ENCODE measurements at regions not wholly inside any gene's neighbourhood (a gene's known extent, or its start where the extent isn't known, plus 50 kb on each side); places are given as distances from the start of the nearest gene placed in this dataset.

- Histone ChIP-seq H3K14ac (ENCODE audit: low read length) (no peak overlapping the region), H3K4ac (ENCODE audit: low read length) (no peak overlapping the region), H2AFZ (ENCODE audit: low read length) (no peak overlapping the region), H3K9me3 (replicated peaks in 1 of 2; ENCODE audit: control insufficient read depth in 2 of 2, insufficient read depth in 1 of 2, low read depth in 1 of 2, low read length in 2 of 2) (no peaks in the 10 kb centered on the region), H2AK5ac (ENCODE audit: low read depth, low read length) (no peak overlapping the region), H3K9ac (ENCODE audit: low read depth, low read length, poor library complexity) (no peak overlapping the region), H2BK12ac (ENCODE audit: low read length) (no peak overlapping the region), H3K4me1 (ENCODE audit: control insufficient read depth in 2 of 2, insufficient read depth in 1 of 2, low read depth in 1 of 2, low read length in 2 of 2) (no peaks in the 10 kb centered on the region), H2BK120ac (ENCODE audit: low read depth, low read length) (no peak overlapping the region), H4K8ac (ENCODE audit: low read depth, low read length) (no peak overlapping the region), H3K18ac (ENCODE audit: low read length) (no peak overlapping the region), H3K23ac (ENCODE audit: low read depth, low read length, poor library complexity) (no peak overlapping the region), H3K79me1 (ENCODE audit: low read depth, low read length) (no peaks in the 10 kb centered on the region), H4K91ac (ENCODE audit: low read depth, low read length, poor library complexity) (no peak overlapping the region), H3K36me3 (replicated peaks in 1 of 2; ENCODE audit: control insufficient read depth in 2 of 2, insufficient read depth in 2 of 2, low read length in 2 of 2) (no peaks in the 10 kb centered on the region), H3K4me2 (ENCODE audit: insufficient read depth, low read length, poor library complexity, severe bottlenecking) (no peak overlapping the region), H2BK5ac (ENCODE audit: low read length) (no peak overlapping the region), H3K4me3 (ENCODE audit: low read length in 2 of 2) (no peak overlapping the region), H3K27ac (replicated peaks; ENCODE audit: low read length) (no peak overlapping the region), H3K27me3 (ENCODE audit: control insufficient read depth in 3 of 3, insufficient read depth in 3 of 3, low read depth in 1 of 3, low read length in 3 of 3) (no peaks in the 10 kb centered on the region), H2BK15ac (ENCODE audit: low read length) (no peak overlapping the region)
- DNase-seq (ENCODE audit: low spot score): no peak
These were observed 223.9 kb upstream of the DCAF8L1 start for GRCh38 chrX:28205126-28205525.

DNA sequence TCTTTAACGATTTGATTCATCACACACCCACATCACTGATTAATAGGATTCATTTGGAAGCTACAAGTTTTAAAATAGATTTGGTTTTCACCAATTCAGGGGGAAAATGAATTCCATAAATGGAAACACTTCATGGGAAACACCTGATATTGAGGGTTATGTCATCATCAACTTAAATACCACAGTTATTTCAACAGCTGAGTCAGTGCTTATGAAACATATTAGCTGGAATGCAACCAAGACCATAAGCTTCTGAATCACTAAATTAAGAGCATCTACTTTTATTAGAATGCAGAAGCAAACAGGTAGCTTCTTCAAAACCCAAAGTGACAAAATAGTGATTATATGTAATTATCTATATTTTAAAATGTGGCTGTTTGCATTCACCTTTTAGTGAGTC, 207.8 kb upstream of the DCAF8L1 start:
- Histone ChIP-seq H2BK15ac (ENCODE audit: low read length) (no peak overlapping the region), H2AFZ (ENCODE audit: low read length) (no peak overlapping the region), H3K4ac (ENCODE audit: low read length) (no peak overlapping the region), H3K79me1 (ENCODE audit: low read depth, low read length) (no peaks in the 10 kb centered on the region), H3K4me3 (ENCODE audit: low read length in 2 of 2) (no peak overlapping the region), H3K18ac (ENCODE audit: low read length) (no peak overlapping the region), H3K4me2 (ENCODE audit: insufficient read depth, low read length, poor library complexity, severe bottlenecking) (no peak overlapping the region), H3K4me1 (ENCODE audit: control insufficient read depth in 2 of 2, insufficient read depth in 1 of 2, low read depth in 1 of 2, low read length in 2 of 2) (no peaks in the 10 kb centered on the region), H4K91ac (ENCODE audit: low read depth, low read length, poor library complexity) (no peak overlapping the region), H3K36me3 (replicated peaks in 1 of 2; ENCODE audit: control insufficient read depth in 2 of 2, insufficient read depth in 2 of 2, low read length in 2 of 2) (no peaks in the 10 kb centered on the region), H3K9me3 (replicated peaks in 1 of 2; ENCODE audit: control insufficient read depth in 2 of 2, insufficient read depth in 1 of 2, low read depth in 1 of 2, low read length in 2 of 2) (no peaks in the 10 kb centered on the region), H3K27me3 (ENCODE audit: control insufficient read depth in 3 of 3, insufficient read depth in 3 of 3, low read depth in 1 of 3, low read length in 3 of 3) (no peaks in the 10 kb centered on the region), H2AK5ac (ENCODE audit: low read depth, low read length) (no peak overlapping the region), H3K9ac (ENCODE audit: low read depth, low read length, poor library complexity) (no peak overlapping the region), H2BK5ac (ENCODE audit: low read length) (no peak overlapping the region), H3K27ac (replicated peaks; ENCODE audit: low read length) (no peak overlapping the region), H2BK12ac (ENCODE audit: low read length) (no peak overlapping the region), H3K23ac (ENCODE audit: low read depth, low read length, poor library complexity) (no peak overlapping the region), H4K8ac (ENCODE audit: low read depth, low read length) (no peak overlapping the region), H2BK120ac (ENCODE audit: low read depth, low read length) (no peak overlapping the region), H3K14ac (ENCODE audit: low read length) (no peak overlapping the region)
- no CpG with 5 or more reads among the region's 1 CpG for WGBS, 2 donors (ENCODE audit: extremely low coverage in 2 of 2, insufficient read length in 2 of 2, insufficient replicate concordance in 1 of 2)
- DNase-seq (ENCODE audit: low spot score): no peak

GRCh38 chrX:28188526-28188925, 207.3 kb upstream of the DCAF8L1 start:
- H3K27me3 ChIP-seq (ENCODE audit: control insufficient read depth in 3 of 3, insufficient read depth in 3 of 3, low read depth in 1 of 3, low read length in 3 of 3): no peaks in the 10 kb centered on the region
- no peaks in the 10 kb centered on the region for H3K36me3 ChIP-seq (replicated peaks in 1 of 2; ENCODE audit: control insufficient read depth in 2 of 2, insufficient read depth in 2 of 2, low read length in 2 of 2)
- H3K9me3 ChIP-seq (replicated peaks in 1 of 2; ENCODE audit: control insufficient read depth in 2 of 2, insufficient read depth in 1 of 2, low read depth in 1 of 2, low read length in 2 of 2): no peaks in the 10 kb centered on the region
- DNase-seq (ENCODE audit: low spot score): no peak
- no peak overlapping the region for H3K4me3 ChIP-seq (ENCODE audit: low read length in 2 of 2)
- no peak overlapping the region for H2AK5ac ChIP-seq (ENCODE audit: low read depth, low read length)
- no peaks in the 10 kb centered on the region for H3K79me1 ChIP-seq (ENCODE audit: low read depth, low read length)
- no peak overlapping the region for H2BK5ac ChIP-seq (ENCODE audit: low read length)
- no peak overlapping the region for H3K18ac ChIP-seq (ENCODE audit: low read length)
- no CpG with 5 or more reads among the region's 1 CpG for WGBS, 2 donors (ENCODE audit: extremely low coverage in 2 of 2, insufficient read length in 2 of 2, insufficient replicate concordance in 1 of 2)
- no peaks in the 10 kb centered on the region for H3K4me1 ChIP-seq (ENCODE audit: control insufficient read depth in 2 of 2, insufficient read depth in 1 of 2, low read depth in 1 of 2, low read length in 2 of 2)
- H4K91ac ChIP-seq (ENCODE audit: low read depth, low read length, poor library complexity): no peak overlapping the region
- no peak overlapping the region for H3K14ac ChIP-seq (ENCODE audit: low read length)
- H2BK120ac ChIP-seq (ENCODE audit: low read depth, low read length): no peak overlapping the region
- H3K4me2 ChIP-seq (ENCODE audit: insufficient read depth, low read length, poor library complexity, severe bottlenecking): no peak overlapping the region
- no peak overlapping the region for H3K9ac ChIP-seq (ENCODE audit: low read depth, low read length, poor library complexity)
- H4K8ac ChIP-seq (ENCODE audit: low read depth, low read length): no peak overlapping the region
- H2BK15ac ChIP-seq (ENCODE audit: low read length): no peak overlapping the region
- H3K23ac ChIP-seq (ENCODE audit: low read depth, low read length, poor library complexity): no peak overlapping the region
- H2BK12ac ChIP-seq (ENCODE audit: low read length): no peak overlapping the region
- H3K27ac ChIP-seq (replicated peaks; ENCODE audit: low read length): no peak overlapping the region
- no peak overlapping the region for H2AFZ ChIP-seq (ENCODE audit: low read length)
- no peak overlapping the region for H3K4ac ChIP-seq (ENCODE audit: low read length)

DNA sequence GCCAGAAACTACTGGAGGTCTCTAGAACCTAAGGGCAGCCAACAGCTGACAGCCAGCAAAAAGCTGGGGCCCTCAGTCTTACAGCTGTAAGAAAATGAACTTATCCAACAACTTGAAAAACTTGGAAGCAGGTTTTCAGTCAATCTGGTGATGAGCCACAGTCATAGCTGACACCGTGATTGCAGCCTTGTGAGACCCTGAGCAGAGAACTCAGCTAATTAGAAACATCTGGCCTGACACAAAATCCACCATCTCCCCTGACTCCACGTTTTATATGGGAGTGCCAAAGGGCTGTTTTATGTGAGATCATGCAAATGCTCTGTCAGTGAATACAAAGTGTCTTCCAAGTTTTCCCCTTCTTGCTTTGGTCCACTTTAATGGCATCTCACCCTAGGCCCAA, 198.8 kb upstream of the DCAF8L1 start:
- Histone ChIP-seq H3K79me1 (ENCODE audit: low read depth, low read length) (no peaks in the 10 kb centered on the region), H3K9me3 (replicated peaks in 1 of 2; ENCODE audit: control insufficient read depth in 2 of 2, insufficient read depth in 1 of 2, low read depth in 1 of 2, low read length in 2 of 2) (no peaks in the 10 kb centered on the region), H3K23ac (ENCODE audit: low read depth, low read length, poor library complexity) (no peak overlapping the region), H4K91ac (ENCODE audit: low read depth, low read length, poor library complexity) (no peak overlapping the region), H2BK12ac (ENCODE audit: low read length) (no peak overlapping the region), H3K14ac (ENCODE audit: low read length) (no peak overlapping the region), H2AFZ (ENCODE audit: low read length) (no peak overlapping the region), H3K4me2 (ENCODE audit: insufficient read depth, low read length, poor library complexity, severe bottlenecking) (no peak overlapping the region), H2AK5ac (ENCODE audit: low read depth, low read length) (no peak overlapping the region), H3K27me3 (ENCODE audit: control insufficient read depth in 3 of 3, insufficient read depth in 3 of 3, low read depth in 1 of 3, low read length in 3 of 3) (no peaks in the 10 kb centered on the region), H3K4me3 (ENCODE audit: low read length in 2 of 2) (no peak overlapping the region), H4K8ac (ENCODE audit: low read depth, low read length) (no peak overlapping the region), H3K4me1 (ENCODE audit: control insufficient read depth in 2 of 2, insufficient read depth in 1 of 2, low read depth in 1 of 2, low read length in 2 of 2) (no peaks in the 10 kb centered on the region), H3K36me3 (replicated peaks in 1 of 2; ENCODE audit: control insufficient read depth in 2 of 2, insufficient read depth in 2 of 2, low read length in 2 of 2) (no peaks in the 10 kb centered on the region), H2BK15ac (ENCODE audit: low read length) (no peak overlapping the region), H3K9ac (ENCODE audit: low read depth, low read length, poor library complexity) (no peak overlapping the region), H3K27ac (replicated peaks; ENCODE audit: low read length) (no peak overlapping the region), H2BK120ac (ENCODE audit: low read depth, low read length) (no peak overlapping the region), H3K18ac (ENCODE audit: low read length) (no peak overlapping the region), H3K4ac (ENCODE audit: low read length) (no peak overlapping the region), H2BK5ac (ENCODE audit: low read length) (no peak overlapping the region)
- WGBS, 2 donors (ENCODE audit: extremely low coverage in 2 of 2, insufficient read length in 2 of 2, insufficient replicate concordance in 1 of 2): no CpG with 5 or more reads among the region's 2 CpGs
- DNase-seq (ENCODE audit: low spot score): no peak
